ENCODE measurements at regions not wholly inside any gene's neighbourhood (a gene's known extent, or its start where the extent isn't known, plus 50 kb on each side); places are given as distances from the start of the nearest gene placed in this dataset.

DNA sequence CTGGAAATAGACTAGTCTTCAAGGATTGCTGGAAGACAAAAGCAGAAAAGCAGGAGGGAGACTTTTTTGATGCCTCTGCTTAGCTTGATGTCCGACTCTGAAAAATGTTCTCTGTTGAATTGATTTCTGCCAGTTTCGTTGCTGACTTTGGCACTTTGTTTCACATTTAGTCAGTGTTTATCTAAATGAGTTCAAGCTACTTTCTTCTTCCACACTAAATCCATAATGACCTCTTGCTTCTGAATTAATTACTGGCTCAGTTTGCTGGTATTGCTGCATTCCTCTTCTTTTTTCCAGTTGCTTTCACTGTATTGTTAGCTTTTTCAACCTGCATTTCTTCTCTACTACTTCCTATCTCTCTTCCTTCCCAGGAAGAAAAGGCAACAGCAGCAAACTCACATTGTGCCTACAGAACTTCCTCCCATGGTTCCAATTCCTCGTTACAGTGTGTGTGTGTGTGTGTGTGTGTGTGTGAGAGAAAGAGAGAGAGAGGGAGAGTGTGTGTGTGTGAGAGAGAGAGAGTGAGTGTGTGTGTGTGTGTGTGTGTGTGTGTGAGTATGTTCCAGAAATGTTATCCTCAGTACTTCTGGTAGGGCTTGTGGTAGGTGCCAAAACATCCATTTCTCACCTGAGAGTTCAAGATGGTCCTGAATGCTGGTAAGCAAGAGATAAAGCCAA, 234.8 kb downstream of the CSNK1G3 start:
- no peak for DNase-seq (ENCODE audit: low spot score)
- intact Hi-C loops (cut with DNase I) = no loop called here

DNA sequence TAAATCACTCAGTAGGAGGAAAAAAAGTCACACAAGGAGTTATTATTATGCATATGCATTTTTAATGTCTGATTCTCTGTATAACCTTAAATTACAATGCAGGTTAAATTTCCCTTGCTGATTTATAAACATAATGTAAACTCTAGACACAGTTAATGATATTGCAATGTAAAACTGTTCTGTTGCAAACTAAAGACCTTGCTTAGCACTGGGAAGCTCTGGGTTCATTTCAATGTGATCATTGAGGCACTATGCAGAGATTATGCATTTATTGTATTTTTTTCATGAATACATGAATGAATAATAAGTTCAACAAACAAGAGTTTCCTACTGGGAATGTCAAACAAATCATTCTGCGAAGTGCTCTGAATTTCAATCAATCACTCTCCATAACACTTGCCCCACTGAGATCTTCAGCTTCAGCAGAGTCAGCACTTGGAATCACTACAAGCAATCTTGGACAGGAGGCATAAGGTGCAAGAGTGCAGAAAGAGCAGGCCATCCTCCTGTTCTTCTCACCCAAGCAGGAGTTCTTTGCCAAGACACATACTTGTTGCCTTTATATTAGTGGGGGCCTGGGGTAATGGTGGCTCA, 232.1 kb downstream of the CSNK1G3 start:
- intact Hi-C loops (cut with DNase I) = no loop called here

DNA sequence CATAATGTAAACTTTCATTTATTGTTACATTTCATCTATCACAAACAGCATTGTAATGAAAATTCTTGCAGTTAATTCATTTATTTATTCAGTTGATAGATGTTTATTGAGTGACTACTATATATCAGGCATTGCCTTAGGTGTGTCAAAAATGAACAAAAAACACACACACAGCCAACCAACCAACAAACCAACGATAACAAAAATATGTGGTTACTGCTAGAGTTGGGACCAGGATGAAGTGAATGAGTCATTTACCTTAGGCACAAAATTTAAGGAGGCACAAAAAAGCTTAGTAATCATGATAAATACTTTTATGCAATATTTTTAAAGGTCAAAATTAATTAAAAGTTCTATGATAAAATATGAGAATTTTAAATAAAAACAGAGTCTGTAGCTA, 223.4 kb downstream of the CSNK1G3 start:
- no peak for DNase-seq (ENCODE audit: low spot score)
- intact Hi-C loops (cut with DNase I) = no loop called here

More for the DNA sequence above, 232.1 kb downstream of the CSNK1G3 start:
- DNase-seq (ENCODE audit: low spot score) = no peak

DNA sequence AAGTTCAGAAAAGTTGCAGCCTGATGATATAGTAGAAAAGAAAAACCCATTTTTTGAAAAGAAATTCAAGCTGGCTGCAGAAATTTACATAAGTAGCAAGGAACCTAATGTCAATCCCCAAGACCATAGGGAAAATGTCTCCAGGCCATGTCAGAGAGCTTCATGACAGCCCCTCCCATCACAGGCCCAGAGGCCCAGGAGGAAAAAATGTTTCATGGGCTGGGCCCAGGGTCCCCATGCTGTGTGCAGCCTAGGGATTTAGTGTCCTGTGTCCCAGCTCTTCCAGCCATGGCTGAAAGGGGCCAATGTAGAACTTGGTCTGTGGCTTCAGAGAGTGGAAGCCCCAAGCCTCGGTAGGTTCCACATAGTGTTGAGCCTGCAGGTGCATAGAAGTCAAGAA, 220.3 kb downstream of the CSNK1G3 start:
- intact Hi-C loops (cut with DNase I) = no loop called here
- DNase-seq (ENCODE audit: low spot score) = no peak

DNA sequence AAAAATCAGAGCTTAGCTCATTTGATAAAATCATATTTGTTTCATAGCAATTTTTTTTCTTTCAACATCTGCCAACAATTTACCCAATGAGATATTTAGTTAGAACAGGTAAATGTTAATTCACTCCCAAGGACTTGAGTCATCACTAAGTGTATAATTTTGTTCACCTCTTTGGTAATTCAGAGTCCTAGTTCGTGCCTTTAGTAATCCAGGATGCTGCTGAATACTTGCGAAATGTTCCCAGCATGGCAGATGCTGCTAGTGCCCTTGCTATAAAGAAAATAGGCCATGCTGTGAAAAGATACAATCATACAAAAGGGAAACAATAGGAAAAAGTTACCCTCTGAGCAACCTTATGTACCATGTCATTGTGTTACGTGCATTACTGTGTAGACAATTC, 210.5 kb downstream of the CSNK1G3 start:
- no peak for DNase-seq (ENCODE audit: low spot score)
- intact Hi-C loops (cut with DNase I) = no loop called here

DNA sequence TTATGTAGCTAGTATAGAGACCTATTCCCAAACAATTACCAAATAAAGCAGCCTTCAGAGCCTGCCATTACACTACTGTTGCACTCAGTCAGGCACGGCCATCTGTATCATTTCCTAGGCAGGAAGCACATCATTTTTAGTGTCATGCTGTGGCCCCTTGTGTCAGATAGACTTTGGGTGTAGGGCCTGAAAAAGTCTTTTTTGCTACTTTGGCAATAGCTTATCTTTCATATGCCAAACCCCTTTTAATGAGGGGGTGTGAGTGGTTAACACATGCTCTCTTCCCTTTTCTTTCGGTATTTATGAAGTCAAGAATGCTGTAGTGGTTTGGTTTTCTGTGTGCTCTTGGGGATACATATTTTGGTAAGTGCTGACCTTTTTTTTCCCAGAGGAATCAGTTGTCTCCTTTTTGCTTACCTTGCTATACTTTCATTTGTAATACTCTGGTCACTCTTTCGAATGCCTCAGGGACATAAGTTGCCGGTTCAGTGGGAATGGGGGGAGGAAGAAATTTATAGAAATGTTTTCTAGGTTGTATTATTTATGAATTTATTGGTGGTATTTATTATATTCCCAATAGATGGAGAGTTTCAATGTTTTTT, 209.8 kb downstream of the CSNK1G3 start:
- intact Hi-C loops (cut with DNase I) = no loop called here
- no peak for DNase-seq (ENCODE audit: low spot score)

DNA sequence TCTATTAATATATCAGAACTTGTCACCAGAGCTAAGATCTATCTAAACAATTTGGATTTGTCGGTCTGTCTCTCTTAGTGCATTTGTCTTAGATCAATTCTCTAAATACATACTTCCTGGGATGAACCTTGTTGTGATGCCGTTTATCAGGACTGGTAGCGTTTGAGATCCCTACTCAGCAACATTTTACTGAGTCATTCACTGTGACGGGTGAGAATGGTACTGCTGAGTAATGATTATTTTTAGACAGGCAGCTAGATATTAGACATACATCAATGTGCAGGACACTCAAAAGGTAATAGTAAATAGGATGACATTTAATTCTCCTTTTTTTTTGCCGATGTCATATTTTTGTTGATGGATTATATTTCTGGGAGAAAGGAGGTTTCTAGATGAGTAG, 209.0 kb downstream of the CSNK1G3 start:
- intact Hi-C loops (cut with DNase I) = no loop called here
- no peak for DNase-seq (ENCODE audit: low spot score)

DNA sequence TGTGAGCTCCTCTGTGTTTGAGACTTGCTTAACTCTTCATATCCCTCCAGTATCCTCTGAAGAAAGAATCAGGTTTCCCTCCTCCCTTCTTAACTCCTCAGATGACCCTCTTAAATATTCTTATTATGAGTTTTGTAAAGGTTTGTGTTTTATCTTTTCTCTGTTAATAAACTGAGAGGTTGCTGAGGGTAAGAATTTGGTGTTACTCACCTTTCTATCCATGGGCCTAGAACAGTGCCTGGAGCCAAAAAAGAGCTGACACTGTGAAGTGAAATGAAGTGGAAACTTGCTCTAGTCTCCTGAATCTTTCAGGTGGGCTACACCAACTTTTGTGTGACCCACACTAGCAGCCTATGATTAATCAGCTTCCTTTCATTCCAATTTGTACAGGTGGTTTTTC, 208.4 kb downstream of the CSNK1G3 start:
- no peak for DNase-seq (ENCODE audit: low spot score)
- intact Hi-C loops (cut with DNase I) = no loop called here

DNA sequence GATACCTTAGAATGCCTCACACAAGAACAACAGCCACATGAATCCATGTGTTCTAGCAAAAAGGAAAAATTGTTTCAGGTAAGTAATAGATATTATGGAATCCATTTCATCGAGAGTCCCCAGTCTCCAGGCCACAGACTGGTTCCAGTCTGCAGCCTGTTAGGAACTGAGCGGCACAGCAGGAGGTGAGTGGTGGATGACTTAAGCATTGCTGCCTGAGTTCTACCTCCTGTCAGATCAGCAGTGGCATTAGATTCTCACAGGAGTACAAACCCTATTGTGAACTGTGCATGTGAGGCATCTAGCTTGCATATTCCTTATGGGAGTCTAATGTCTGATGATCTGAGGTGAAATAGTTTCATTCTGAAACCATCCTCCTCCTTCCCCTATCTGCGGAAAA, 207.0 kb downstream of the CSNK1G3 start:
- intact Hi-C loops (cut with DNase I) = no loop called here
- no peak for DNase-seq (ENCODE audit: low spot score)

DNA sequence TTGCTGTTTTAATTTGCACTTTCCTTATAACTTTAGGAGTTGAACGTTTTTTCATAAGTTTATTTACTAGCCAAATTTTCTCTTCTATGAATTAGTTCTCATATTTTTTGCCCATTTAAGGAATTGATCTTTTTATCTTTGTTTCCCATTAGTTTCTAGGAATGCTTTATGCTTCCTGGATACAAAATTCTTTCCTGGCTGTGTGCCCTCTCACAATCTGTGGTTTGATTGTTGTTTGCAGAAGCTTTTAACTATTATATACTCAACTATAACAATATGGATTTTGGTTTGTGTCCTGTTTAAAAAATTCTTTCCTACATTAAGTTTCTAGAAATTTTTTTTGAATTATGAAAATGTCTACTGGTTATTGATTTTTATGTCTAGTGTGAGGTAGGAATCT, 206.3 kb downstream of the CSNK1G3 start:
- no peak for DNase-seq (ENCODE audit: low spot score)
- intact Hi-C loops (cut with DNase I) = no loop called here

DNA sequence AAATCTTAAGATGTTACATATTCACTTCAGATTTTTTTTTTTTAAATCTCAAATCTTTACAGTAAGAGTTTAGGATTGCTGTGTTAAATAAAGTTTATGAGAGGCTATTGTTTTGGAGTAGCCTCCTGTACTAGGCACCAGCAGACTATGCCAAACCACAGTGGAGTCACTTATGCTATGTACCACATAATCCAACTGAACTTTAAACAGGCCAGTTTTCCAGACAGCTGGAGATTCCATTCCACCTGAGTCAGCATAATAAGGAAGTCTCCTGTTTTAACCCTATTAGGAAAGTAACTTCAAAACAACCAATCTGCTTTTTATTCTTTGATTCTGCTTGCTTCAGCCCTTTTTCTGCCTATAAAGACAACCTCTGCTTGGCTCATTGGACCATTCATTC, 205.2 kb downstream of the CSNK1G3 start:
- no peak for DNase-seq (ENCODE audit: low spot score)
- intact Hi-C loops (cut with DNase I) = no loop called here

DNA sequence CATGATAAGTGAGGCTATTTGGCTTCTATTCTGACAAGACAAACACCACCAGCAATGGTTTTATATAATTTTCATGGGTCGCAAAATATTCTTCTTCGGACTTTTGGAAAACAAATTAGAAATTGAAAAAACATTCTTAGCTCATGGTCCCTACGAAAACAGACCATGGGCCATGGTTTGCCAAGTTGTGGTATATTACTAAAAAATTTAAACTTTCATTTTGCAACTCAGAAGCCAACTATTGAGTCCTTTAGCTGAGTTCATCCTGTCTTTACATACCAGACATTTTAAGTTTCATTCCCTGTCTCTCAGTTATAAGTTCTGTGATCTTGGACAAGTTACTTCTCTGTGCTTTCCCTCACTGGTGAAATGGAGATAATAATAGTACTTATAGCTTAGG, 198.1 kb downstream of the CSNK1G3 start:
- intact Hi-C loops (cut with DNase I) = no loop called here
- DNase-seq (ENCODE audit: low spot score) = no peak

DNA sequence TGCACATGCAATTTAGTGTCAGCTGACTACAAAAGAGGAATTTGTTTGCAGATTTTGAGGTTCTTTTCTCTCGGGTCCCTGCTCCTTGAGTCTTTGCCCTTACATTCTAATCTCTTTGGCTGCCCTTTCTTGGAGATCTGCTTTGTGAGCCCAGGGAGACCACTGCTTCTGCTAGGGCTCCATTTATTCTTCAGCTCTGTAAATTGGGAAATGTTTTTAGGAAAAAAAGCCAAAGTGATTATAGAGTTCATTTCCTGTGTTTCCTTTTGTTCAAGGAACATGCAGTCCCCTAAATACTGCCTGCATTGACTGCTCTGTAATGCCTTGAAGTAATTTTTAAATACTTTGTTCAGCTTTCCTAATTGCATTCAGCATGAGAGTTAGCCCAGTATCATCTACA, 197.4 kb downstream of the CSNK1G3 start:
- no peak for DNase-seq (ENCODE audit: low spot score)
- intact Hi-C loops (cut with DNase I) = no loop called here

DNA sequence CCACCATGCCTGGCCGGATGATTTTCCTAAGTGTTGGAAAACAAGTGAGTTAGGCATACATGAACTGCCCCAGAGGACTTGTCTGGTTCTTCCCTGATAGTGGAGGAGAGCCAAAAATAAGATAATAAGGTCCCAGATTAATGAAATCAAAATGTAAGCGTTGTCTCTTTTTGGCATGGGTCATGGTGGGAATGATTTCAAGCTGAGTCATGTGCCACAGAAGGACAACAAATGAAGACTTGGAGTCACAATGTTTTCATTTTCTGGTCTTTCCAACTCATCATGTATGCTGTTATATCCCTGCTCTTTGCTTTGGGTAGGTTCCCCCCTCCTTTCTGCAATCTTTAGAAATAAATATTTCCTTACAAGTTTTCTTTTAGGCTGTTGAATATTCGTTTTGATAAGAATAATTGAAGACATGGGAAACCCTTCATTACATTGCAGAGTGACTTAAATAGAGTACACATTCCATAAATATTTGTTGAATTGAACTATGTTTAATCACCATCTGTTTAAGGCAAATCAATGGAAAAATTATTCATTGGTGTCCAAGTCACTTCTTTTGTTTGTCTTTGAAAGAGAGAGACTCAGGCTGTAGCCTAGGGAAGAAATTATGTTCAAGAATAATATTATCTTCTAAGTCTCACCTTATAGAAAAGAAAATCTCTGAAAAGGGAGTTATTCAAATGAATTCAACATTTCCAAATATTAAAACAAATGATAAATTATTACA, 196.3 kb downstream of the CSNK1G3 start:
- DNase-seq (ENCODE audit: low spot score) = no peak
- intact Hi-C loops (cut with DNase I) = no loop called here

DNA sequence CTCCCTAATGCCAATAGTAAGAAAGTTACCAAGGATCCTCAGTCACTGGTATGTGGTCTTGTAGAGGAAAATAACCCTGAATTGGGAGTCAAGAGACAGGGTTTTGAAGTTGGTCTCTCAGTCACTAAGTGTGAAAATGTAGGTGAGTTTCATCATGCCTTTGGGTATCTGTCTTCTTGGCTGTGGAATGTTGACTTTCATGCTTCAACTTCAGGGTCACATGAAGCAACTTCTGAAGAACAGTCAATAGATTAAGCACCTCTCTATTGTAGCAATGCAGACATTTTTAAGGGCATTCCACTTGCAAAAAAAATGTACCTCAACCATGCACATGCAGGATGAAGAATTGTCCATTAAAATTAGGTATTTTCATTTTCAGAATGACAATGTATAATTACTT, 194.6 kb downstream of the CSNK1G3 start:
- intact Hi-C loops (cut with DNase I) = no loop called here

DNA sequence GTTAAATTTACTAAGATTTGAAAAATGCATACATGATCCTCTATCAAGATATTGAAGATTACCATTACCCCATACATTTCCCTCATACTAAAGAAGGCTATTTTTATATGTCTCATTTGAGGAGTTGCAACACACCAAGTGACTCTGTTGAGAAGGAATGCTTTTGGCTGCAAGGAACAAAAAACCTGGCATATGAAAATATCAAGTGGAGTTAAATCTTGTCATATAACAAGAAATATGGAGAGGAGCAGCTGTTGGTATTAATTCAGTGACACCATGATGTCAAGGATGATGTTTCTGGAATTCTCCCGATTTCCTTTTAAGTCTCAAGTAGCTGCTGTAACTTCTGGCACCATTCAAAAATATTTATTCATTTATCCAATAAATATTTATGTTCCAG, 193.8 kb downstream of the CSNK1G3 start:
- intact Hi-C loops (cut with DNase I) = no loop called here
- no peak for DNase-seq (ENCODE audit: low spot score)

More for the DNA sequence above, 194.6 kb downstream of the CSNK1G3 start:
- no peak for DNase-seq (ENCODE audit: low spot score)

DNA sequence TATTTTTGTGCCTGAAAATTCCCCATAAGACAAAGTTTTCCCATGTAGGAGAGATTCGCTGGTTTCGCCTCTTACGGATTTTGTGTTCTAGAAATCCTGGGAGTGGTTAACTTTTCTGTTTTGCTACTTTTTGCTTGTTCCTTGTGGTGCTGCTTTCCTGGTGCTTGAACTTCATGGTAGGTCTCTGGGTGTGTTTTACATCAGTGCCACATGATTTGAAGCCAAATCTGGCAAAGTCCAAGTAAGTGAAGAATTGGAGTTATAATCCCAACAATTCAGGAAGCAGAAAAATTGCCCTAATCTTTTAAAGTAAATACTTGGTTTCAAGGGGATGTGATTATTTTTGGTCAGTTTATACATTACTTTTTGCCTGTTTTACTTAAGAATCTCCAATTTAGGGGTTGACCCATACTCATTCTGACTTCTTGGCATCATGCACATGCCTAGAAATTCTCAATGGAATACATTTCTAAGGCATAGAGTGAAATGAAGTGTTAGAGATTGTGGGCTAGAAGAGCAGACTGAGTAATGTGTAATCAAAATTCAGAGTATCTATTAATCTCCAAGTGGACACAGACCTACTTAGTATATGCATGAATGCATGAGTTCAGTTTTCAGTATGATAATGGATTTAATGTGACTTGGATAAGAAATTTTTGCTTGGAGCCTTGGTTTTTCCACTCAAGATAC, 189.7 kb downstream of the CSNK1G3 start:
- intact Hi-C loops (cut with DNase I) = no loop called here
- DNase-seq (ENCODE audit: low spot score) = no peak

DNA sequence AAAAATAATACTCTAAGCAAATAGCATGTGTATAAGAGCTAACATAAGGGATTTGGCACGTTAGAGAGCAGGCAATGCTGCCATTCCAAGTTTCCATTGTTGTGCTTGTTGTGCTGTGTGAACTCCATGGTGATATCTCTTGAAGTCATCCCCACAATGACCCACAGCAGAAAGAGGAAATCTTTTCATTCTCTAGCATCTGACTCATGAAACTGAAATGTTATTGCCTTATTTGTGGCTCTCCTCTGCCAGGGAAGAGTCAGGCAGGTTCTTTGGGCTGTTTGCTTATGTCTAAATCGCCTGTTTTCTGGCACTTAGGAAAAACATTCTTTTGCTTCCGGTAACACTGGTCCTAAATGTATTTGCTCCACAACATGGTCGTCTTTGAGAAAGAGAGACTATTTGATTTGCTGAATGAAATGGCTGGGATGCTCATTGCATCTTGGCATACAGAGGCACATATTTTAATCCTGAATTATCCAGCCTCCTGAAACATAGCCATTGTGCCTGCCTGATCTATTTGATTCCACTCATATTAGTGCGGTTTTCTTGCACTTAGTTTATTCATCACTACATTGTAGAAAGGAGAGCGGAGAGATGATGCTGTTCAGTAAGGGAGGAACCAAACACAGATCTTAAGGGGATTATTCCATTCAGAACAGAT, 188.8 kb downstream of the CSNK1G3 start:
- DNase-seq (ENCODE audit: low spot score) = no peak
- intact Hi-C loops (cut with DNase I) = no loop called here

DNA sequence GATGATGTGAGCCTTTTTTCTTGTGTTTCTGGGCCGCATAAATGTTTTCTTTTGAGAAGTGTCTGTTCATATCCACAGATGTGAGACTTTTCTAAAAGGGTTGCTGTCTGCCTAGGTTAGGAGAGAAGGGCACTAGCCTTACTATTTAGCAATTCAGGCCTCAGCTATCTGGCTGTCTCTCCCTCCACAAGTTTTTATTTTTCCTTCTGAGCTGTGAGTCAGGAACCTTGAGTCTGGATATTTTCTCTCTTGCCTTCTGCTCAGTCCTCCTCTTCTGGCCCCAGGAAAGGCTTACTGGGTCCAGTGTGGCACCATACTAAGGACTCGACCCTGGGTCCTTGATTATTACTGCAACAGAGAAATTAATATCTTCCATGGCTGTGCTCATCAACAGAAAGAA, 187.6 kb downstream of the CSNK1G3 start:
- no peak for DNase-seq (ENCODE audit: low spot score)
- intact Hi-C loops (cut with DNase I) = loop anchor here in 1 of 2 donors (10.0 kb wide), 1 partner anchor 185 kb away; no protein-coding TSS in a partner anchor
